BJ (cell line): ENCODE measurements at regions not wholly inside any gene's neighbourhood (a gene's known extent, or its start where the extent isn't known, plus 50 kb on each side); places are given as distances from the start of the nearest gene placed in this dataset.

Experiments
- CTCF ChIA-PET: fragments of 350-600 bp; formaldehyde crosslinking; extraction: SDS; loops from one replicate; lab custom pipeline; 2021; ENCODE audit warnings: antibody characterized with exemption, inconsistent platforms; lab: Yijun Ruan, JAX
- POLR2A ChIA-PET: fragments of 300-600 bp; sonication (Branson Sonifier 250); formaldehyde crosslinking; extraction: SDS; loops from one replicate; lab custom pipeline; 2021; ENCODE audit warnings: antibody characterized with exemption; lab: Charles Lee
- DNase-seq: peaks from one replicate; pipeline ENCODE4 v3.0.0-alpha.2; 2011; ENCODE audit warnings: low read depth
- H3K27me3 ChIP-seq: 2 replicates; pipeline ENCODE4 v1.6.0; 2011; ENCODE audit warnings: low read length; ENCODE audit not compliant: control insufficient read depth, insufficient read depth
- H3K36me3 ChIP-seq: 2 replicates; pipeline ENCODE4 v1.5.1; 2011; ENCODE audit warnings: low read length; ENCODE audit not compliant: control insufficient read depth, insufficient read depth
- H3K4me3 ChIP-seq: 2 replicates; pipeline ENCODE4 v1.5.1; 2011; ENCODE audit warnings: low read depth, mild to moderate bottlenecking, control low read depth, low read length
- CTCF ChIP-seq: IDR thresholded peaks from 2 replicates; pipeline ENCODE4 v1.5.1; 2011; ENCODE audit warnings: low read depth, mild to moderate bottlenecking, control low read depth, inconsistent platforms, low read length, moderate library complexity; ENCODE audit not compliant: insufficient read depth

GRCh38 chr3:177569875-177570657 lies 372.8 kb upstream of the TBL1XR1 start:
- TF ChIP-seq CTCF: no peak
- CTCF ChIA-PET: no interaction called here
- Histone ChIP-seq H3K36me3 (no peaks in the 10 kb centered on the region), H3K4me3 (no peak overlapping the region), H3K27me3 (no peaks in the 10 kb centered on the region)
- no peak for DNase-seq
- POLR2A ChIA-PET: no interaction called here

GRCh38 chr3:177571271-177571943 lies 374.1 kb upstream of the TBL1XR1 start:
- Histone ChIP-seq H3K27me3 (no peaks in the 10 kb centered on the region), H3K4me3 (no peak overlapping the region), H3K36me3 (no peaks in the 10 kb centered on the region)
- no peak for DNase-seq
- ChIA-PET CTCF (interaction anchor here (1.0 kb wide), 1 partner anchor 21 kb away, joined by 3 read pairs; no protein-coding TSS in a partner anchor), POLR2A (no interaction called here)
- no peak for TF ChIP-seq CTCF

GRCh38 chr3:177571944-177572315 lies 374.6 kb upstream of the TBL1XR1 start:
- POLR2A ChIA-PET: no interaction called here
- no peak for DNase-seq
- H3K36me3 ChIP-seq: no peaks in the 10 kb centered on the region
- H3K4me3 ChIP-seq: no peak overlapping the region
- H3K27me3 ChIP-seq: no peaks in the 10 kb centered on the region
- no peak for TF ChIP-seq CTCF
- CTCF ChIA-PET: interaction anchor here (1.0 kb wide), 1 partner anchor 22 kb away, joined by 3 read pairs; no protein-coding TSS in a partner anchor

- Histone ChIP-seq H3K36me3 (no peaks in the 10 kb centered on the region), H3K4me3 (no peak overlapping the region), H3K27me3 (no peaks in the 10 kb centered on the region)
- DNase-seq: no peak
- no peak for TF ChIP-seq CTCF
- ChIA-PET POLR2A (no interaction called here), CTCF (no interaction called here)
Measured at GRCh38 chr3:177574222-177574856, 377.1 kb upstream of the TBL1XR1 start.

GRCh38 chr3:177576746-177577145 lies 379.5 kb upstream of the TBL1XR1 start:
- CTCF ChIA-PET: no interaction called here
- no peak overlapping the region for H3K4me3 ChIP-seq
- DNase-seq: no peak
- POLR2A ChIA-PET: no interaction called here
- H3K27me3 ChIP-seq: no peaks in the 10 kb centered on the region
- TF ChIP-seq CTCF: no peak
- no peaks in the 10 kb centered on the region for H3K36me3 ChIP-seq
